CD4-positive, alpha-beta T cell treated with Interleukin-21 for 1 hour (primary cell): ENCODE measurements at regions not wholly inside any gene's neighbourhood (a gene's known extent, or its start where the extent isn't known, plus 50 kb on each side); places are given as distances from the start of the nearest gene placed in this dataset.

Source experiments
- DNase-seq: peaks from one replicate; pipeline ENCODE4 v3.0.0-alpha.2; 2020

DNA sequence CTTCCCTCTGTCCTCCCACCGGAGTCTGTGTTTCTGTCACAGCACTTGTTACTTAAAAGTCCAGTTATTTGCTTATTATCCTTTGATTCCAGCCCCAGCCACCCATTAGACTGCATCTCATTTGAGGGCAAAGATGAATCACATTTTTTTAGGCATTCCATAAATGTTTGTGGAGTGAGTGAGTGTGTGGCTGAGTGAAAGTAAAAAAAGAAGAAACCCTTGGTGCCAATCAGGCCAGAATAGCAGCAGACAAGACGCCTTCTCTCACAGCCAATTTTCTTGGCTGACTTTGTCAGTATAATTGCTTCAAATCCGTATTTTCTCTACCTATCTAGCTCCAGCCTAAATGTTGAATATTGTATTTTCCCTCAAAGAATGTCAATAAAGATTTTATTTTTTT is 613.0 kb upstream of the WWC1 start:
- no peak for DNase-seq

DNA sequence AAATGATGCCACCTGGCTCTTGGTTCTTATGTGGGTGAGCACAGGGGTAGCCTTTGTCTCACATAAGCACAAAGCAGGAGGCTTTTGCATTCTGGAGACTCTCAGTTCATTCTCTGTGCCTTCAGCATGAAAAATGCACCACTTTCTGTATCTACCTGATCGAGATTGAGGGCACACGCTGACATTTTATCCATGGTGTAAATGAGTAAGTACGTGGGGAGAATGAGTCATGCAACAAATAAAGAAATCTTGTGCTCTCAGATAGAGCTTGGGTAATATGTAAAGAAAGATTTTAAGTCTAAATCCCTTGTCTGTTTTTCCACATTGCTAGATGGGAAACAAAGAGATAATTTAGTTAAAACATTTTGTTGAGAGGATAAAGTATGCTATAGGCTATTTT is 607.2 kb upstream of the WWC1 start:
- DNase-seq = no peak

DNA sequence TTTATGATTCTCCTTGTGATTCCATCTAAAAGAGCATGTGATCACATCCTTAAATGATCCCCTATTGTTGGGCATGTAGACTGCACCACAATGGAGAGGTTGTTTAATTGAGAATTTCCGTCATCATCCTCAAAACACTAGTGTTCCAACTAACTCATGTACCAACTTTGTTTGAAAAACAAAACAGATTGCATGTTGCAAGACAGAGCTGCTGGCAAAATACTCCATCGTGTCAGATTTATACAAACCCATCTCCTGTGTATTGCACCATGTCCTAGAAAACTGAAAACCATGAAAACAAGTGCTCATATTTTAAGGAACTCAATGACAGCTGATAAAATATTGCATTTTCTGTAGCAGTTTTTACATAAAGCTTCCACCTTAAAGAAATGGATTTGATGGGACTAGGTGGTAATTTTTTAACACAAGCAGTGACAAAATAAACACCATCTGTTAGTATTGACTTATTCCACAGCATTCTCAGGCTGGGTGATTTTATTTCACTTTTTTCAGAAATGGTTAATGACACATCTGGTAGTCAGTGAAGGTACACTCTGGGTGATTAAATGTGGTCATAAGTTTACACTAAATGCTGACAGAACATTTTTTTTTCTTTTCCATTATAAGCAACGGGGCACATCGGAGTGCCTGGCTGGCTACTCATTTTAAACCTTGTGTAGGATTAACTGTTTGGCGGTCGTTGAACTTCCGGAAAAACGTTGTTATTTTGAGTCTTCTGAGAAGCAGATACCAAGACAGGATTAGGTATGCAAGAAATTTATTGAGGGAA is 602.9 kb upstream of the WWC1 start:
- no peak for DNase-seq

DNA sequence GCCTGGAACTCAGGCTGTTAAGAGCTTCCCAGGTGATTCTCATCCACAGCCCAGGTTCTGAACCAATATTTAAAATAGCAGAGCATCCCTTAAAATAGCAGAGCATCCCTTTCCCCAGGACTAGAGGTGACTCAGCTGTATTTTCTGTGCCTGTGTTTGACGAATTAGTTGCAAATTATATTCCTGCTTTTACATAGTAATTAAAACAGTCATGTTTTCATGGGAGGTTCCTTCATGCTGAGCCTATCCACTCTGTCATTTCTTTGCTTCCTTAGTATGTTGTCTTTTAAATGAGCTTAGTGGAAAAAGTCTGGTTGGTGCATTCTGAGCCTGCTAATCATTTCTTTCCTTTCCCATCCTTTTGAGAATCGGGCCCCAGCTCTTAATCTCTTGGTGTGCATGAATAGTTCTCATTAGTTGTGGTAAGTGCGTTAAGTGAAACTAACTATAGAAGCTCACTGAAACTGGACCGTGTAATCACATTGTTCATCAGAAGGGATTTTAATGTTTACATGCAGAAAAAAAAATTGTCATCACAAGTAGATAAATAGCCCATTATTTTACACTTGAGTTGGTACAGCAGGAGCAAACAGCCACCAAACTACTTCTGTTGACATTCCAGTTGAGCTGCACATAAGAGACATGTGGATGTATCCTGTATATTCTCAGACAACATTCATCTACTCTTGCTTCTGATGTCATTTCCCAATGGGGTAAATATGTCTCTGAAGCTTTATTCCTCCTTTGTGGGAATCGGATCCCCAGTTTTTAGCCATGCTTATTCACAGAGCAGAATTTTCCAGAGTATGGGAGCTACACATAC is 596.9 kb upstream of the WWC1 start:
- DNase-seq = no peak

DNA sequence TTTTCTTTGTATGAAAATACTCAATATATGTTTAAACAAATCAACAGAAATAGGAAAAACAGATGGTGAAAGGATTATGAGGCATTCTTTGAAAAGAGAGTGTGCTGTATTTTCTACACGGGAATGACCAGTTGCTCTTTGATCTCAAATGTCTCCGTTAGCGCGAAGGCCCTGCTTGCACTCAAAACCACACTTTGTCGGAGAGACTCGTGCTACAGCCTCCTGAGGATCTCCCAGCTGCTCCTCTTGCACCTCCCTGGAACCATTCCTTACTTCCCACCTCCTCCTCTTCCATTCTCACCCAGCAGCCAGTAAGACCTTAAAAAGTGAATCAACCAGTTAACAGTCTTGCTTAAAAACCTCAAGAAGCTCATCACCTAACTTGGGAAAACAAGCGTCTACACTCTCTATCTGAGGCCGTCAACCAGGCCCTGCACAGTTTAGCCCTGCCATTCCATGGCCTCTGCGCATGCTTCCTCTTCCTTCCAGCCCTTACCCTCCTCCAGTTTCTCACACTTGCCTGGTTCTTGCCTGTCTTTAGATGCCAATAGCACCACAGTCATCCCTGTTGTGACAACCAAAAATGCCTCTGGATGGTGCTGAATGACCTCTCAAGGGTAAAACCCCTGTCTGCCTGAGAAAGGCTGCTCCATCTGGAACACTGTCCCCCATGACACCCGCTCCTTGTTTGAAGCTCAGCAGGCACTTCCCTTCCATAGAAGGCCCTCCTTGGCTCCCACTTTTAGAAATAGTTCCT is 594.7 kb upstream of the WWC1 start:
- DNase-seq = no peak

DNA sequence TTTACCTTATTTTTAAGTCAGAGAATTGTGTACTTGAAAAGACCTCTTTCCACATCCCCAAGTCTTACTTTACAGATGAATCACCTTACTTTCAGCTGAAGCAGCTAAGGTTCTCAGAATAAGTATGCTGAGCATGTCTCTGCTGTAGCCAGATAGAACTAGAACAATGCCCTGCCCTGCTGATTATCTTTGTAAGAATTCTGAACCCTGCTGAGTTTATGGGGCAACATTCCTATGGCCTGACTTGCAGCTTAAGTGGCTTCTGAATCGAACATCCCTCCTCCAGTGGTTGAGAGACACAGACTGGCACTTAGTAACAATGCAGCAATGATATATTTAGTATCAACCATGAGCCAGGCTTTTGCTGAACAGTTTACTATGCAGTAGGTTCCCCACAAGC is 592.0 kb upstream of the WWC1 start:
- DNase-seq = no peak

DNA sequence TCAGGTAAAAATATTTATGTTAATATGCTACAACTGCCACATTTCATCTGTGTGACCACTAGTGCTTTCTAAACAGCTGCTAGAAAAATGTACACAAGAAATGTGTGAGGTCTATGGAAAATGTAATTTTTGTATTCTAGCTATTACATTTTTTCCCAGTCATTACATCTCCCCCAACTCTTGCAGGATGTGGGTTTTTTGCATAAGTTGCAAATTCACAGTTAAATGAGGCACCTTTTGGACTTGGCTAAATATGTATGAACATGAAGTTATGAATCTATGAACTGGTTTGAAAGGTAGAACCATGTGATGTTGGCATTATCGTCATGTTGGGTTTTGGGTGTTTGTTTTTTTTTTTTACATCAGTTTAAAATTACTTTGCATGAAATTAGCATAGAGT is 590.4 kb upstream of the WWC1 start:
- DNase-seq = no peak

DNA sequence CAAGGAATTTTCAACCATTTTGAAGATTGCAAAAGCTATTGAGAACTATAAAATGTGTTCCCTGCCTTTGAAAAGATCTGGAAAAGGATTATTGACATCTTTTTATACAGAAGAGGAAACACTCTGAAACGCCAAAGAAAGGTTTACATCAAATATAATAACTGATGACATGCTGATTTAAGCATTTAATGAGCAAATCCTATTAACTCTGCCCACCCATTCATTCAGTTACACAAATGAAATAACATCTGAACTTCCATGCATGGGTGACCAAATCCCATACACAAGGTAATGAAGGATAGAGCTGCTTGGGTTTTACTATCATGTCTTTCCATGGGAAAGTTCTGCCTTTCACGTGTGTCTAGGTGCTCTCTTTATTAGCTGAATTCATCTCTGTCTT is 589.4 kb upstream of the WWC1 start:
- DNase-seq = no peak

DNA sequence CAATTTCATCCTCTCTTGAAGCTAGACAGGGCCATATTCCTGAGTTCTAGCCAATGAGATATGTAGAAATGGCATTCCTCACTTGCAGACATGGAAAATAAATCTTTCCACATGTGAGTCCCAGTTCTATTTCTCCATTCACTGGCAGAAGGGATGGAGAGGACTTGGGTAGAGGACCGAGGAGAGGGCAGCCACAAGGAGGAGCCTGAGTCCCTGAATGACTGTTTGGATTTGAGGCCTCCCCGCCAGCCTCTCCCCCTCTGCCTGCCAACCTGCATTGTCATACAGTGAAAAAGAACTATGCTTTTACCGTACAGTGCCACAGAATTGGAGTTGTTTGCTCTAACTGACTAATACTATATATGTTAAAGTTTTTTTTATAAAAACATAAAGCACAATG is 583.0 kb upstream of the WWC1 start:
- no peak for DNase-seq

DNA sequence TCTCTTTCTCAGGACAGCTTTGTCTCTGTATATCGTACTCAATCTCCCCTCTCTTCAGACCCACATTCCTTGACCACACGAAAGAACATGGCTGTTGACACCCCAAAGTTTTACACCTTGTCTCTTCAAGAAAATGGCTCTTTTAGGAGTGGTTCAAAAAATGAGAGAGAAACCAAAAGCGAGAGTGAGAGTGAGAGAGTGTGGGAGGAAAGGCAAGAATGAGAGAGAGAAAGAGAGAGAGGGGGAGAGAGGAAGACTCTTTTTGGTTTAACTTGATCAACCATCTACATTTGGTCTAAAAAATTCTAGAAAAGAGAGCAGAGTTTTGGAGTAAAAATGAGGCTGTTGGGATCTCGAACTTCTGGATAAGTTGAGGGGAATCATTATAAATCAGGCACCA is 581.8 kb upstream of the WWC1 start:
- no peak for DNase-seq

DNA sequence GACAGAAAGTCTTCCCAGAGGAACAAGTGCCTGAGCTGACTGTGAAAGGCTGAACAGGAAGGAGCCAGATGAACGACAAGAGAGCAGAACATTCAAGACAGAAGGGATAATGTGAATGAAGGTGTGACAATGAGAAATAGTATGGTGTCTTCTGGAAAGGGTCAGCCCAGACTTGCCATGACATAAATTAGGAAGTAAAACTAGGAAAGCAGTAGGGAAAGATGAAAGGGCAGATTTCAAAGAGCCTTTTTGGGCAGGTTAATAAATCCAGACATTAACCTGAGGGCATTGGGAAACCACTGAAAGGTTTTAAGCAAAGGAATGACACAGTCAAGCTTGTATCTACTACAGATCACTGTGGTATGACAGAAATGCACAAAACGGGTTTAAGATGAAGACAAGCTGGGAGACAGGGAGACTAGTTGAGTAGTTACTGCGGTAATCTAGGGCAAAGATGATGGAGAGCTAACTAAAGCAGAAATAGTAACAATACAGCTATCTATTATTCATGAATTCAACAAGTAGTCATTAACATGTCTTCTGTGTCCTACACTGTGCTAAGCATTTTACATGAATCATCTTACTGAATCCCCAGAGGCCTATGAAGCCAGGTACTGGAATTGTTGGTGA is 580.9 kb upstream of the WWC1 start:
- DNase-seq = no peak

DNA sequence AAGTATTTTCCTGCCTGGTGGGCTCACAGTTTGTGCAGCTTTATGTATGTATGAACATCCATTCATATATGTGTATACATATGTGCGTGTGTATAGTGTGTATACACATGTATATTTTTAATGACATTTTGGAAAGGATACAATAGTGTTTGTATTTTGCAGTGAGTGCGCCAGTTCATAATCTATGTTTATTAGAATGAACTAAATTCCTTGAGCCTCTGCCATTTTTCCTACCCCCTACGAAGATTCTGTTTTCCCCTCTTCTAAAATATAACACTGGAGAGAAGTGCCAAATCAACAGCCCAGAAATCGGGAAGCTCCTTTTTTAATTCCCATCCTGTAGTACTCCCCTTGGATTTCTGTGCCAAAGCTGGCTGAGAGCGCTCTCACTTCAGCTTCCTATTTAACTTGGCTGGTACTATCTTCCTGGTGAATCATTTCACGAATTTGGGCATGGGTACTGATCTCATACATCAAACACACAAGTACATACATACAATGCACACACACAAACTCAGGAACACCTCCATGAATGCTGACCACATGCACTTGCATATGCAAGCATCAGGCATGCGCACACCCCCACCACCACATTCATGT is 578.4 kb upstream of the WWC1 start:
- DNase-seq = no peak

DNA sequence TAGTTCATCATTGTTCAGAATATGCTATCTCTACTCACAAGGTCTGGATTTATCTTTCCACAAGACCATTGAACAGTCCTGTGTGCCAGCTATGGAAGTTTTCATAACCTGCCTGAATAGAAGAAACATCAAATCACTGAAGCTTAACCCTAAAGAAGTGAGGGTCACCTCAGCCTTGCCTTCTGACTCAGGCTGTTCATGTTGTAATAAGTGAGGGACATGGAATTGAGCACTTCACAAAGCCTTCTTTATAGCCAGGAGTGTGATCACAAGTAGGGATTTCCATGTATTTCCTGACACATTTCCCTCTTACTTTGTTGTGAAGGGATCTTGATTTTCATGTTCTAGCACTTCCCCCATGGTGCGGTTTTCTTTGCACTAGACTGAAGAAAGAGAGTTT is 577.5 kb upstream of the WWC1 start:
- DNase-seq = no peak

DNA sequence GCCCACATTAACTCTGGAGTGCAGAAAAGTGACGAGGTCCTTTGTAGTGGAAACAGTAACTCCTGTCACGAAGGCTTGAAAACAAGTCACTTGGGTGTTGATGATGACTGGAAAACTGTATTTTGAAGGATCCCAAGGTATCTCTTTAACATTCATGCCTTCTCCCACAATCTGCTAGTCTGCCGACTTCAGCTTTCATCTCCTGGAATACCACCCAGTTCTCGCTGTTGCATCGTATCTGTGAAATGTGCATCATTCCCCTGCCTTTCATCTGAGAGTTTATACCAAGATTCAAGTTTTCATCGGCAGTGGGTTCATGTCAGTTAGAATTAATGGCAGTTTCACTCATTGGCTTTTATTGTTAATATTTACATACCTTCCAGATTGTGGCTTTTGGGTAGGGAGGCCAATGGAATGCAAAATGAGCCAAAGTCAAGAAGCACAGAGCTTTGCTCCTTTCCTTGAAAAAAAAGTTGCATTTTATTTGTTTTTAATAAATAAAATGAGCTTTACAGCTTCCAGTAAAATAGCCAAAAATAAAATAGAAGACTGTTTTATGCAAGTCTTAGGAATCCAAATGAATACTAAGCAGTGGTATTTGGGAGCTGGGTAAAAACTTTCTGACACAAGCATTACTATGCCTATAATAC is 575.2 kb upstream of the WWC1 start:
- no peak for DNase-seq

DNA sequence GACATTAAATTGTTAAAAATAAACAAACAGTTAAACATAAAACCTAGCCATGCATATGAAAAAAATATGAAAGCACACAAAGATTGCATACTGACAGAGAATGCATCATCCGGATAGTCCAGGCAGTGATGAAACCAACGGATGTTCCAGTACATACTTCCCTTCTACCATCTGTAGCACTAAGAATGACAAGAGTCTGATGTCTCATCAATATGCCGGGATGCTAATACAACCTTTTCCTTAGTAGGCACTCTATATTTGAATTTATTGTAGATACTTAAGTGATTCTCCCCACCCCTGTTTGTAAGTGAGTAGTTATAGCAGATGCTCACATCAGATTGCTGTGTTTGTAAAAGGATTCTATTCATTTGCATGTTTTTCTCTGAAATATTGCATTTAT is 571.2 kb upstream of the WWC1 start:
- DNase-seq = no peak

DNA sequence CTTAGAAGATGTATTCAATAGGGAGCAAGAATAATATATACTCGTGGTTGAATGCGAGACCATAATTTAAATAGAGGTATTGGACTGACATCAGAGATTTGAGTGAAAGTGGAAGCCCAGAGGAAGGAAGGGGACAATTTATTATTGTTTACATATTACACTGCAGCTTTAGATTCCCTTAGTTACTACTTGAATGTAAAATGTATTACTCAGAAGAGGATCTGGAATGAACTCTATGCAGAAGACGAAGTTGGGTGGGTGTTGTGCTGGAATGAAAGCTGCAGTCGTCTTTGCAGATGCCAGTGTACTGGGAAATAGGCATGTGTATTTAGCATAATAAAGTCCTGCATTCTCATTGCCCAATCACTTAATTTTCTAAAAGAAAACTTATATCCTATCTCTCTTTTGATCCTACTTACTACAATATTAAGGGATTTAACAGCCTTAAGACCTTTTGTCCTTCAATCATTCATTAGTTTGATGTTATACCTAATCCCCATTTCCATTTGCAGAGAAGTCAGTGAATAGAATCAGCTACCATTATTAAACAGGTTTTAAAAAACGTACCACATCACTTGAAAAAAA is 570.7 kb upstream of the WWC1 start:
- DNase-seq = no peak

DNA sequence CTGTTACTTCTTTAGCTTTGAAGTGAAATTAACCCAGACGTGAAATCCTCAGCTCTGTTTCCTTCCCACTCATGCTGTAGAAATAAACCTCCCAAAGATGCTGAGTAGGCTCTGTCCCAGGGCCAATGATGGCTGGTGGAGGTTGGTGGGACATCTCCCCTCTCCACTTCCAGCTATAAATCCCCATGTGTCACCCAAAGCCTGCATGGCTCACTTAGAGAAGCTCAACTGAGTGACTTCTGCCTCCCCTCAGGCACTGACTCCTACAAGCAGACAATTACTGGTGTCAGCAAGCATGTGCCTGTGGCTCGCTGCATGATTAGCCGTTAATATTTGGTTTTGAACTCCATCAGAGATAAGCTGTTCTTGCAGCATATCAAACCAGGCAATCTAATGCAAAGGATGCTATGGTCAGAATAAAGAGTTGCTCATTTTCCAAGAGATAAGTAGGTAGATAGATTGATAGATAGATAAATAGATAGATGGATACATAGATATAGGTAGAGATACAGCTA is 569.5 kb upstream of the WWC1 start:
- DNase-seq = no peak

DNA sequence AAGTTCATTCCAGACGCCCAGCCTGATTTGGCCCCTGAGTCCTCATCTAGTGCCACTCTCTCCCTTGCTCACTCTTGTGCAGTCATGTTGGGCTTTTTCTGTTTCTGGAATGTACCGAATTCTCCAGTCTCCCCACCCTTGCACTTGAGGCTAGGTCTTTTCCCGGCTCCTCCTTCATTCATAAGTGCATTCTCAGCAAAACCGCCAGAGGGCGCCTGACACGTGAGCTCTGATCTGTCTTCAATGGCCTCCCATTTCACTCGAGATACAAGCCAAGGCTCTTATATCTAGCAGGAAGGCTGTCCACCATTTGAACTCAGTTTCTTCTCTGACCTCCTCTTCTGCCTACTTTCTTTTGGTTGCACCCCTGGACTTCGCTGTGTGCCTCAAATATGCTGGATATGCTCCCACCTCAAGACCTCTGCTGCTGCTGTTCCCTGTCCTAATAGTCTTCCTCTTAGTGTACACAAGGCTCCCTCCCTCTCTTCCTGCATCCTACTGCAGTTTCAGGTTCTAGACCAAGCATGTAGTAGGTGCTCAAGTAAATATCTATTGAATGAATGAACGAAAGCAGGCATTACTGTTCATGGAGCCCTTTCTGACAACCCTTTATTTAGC is 568.1 kb upstream of the WWC1 start:
- peak; percentile 54 for DNase-seq

DNA sequence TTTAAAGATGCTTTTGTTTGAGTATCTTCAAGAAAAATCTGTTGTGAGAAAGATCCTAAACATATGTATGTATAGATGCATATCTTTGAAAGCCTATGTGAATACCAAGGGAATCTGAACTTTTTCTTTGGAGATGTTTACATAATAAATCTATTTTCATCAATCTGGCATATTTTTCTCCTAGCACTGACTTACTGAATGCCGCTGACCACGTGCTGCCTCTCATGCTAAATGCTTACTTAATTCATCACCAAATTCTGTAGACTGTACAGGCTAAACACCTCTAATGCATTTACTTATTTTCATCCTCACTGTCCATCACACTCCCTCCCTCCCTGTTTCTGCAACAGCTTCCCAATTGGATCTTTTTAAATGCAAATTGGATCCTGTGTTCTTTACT is 566.2 kb upstream of the WWC1 start:
- DNase-seq = no peak

DNA sequence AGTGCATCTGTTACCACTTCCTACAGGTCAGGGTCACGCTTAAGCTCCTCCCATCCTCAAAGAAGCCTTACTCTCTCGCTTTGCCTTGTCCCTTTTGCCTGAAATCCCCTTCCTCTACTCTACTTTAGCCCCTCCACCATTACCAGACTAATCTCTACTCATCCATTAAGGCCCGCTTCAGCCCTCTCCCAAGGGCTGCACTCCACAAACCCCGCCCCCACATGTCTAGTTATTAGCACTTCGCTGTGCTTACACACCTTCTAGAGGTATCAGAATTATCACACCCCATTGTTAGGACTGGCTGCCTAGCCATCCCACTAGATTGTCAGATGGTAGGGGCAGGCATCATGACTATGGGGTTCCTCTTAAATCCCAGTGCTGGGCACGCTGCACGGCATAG is 565.7 kb upstream of the WWC1 start:
- DNase-seq = no peak

DNA sequence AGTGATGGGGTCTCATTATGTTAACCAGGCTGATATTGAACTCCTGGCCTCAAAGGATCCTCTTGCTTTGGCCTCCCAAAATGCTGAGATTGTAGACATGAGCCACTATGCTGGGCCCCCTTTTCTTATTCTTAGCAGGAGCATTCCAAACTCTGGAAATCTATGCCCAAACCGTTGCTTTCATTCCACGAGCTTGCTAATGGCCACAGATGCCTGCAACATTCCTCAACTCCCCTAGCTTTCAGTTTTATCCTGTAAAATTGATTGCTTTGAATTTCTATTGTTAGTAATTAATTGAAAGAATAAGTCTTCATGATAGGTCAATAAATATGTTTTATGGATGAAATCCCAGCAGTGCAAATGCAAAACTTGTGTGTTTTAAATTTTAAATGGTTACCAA is 564.8 kb upstream of the WWC1 start:
- DNase-seq = no peak
